Muscle of arm (tissue), 1 donor: ENCODE measurements at regions not wholly inside any gene's neighbourhood (a gene's known extent, or its start where the extent isn't known, plus 50 kb on each side); places are given as distances from the start of the nearest gene placed in this dataset.

ENCODE experiments used
- DNase-seq: peaks from one replicate; pipeline ENCODE4 v3.0.0-alpha.2; 2013

- peak; percentile 88 for DNase-seq
These were observed 142.6 kb downstream of the MRPL14 start for GRCh38 chr6:43984442-43985321.

GRCh38 chr6:43983632-43984031 lies 143.6 kb downstream of the MRPL14 start:
- no peak for DNase-seq

GRCh38 chr6:43983191-43983590 lies 144.1 kb downstream of the MRPL14 start:
- no peak for DNase-seq

GRCh38 chr6:43982084-43982625 lies 145.1 kb downstream of the MRPL14 start:
- DNase-seq, result no peak

- DNase-seq, result no peak
These were observed 145.8 kb downstream of the MRPL14 start for GRCh38 chr6:43981363-43981990.

- no peak for DNase-seq
These were observed 147.1 kb downstream of the MRPL14 start for GRCh38 chr6:43980004-43980795.

GRCh38 chr6:43979525-43979924 lies 147.7 kb downstream of the MRPL14 start:
- DNase-seq, result no peak

GRCh38 chr6:43978473-43979346 lies 148.5 kb downstream of the MRPL14 start:
- no peak for DNase-seq

GRCh38 chr6:43977404-43978111 lies 149.7 kb downstream of the MRPL14 start:
- DNase-seq, result no peak

GRCh38 chr6:43976706-43977403 lies 150.4 kb downstream of the MRPL14 start:
- no peak for DNase-seq

- DNase-seq, result no peak
These were observed 152.5 kb downstream of the MRPL14 start for GRCh38 chr6:43974643-43975230.

- DNase-seq, result no peak
These were observed 153.9 kb downstream of the MRPL14 start for GRCh38 chr6:43973357-43973756.

GRCh38 chr6:43972913-43973300 lies 154.3 kb downstream of the MRPL14 start:
- DNase-seq, result peak; percentile 88

- no peak for DNase-seq
These were observed 154.9 kb downstream of the MRPL14 start for GRCh38 chr6:43972179-43972912.

- no peak for DNase-seq
These were observed 155.5 kb downstream of the MRPL14 start for GRCh38 chr6:43971776-43972126.

GRCh38 chr6:43970913-43971775 lies 156.1 kb downstream of the MRPL14 start:
- DNase-seq, result no peak

GRCh38 chr6:43970068-43970912 lies 157.0 kb downstream of the MRPL14 start:
- DNase-seq, result no peak
